Transverse colon (tissue), 4 donors: ENCODE measurements at regions not wholly inside any gene's neighbourhood (a gene's known extent, or its start where the extent isn't known, plus 50 kb on each side); places are given as distances from the start of the nearest gene placed in this dataset.

ENCODE experiments used
- DNase-seq: peaks from one replicate; pipeline ENCODE4 v3.0.0-alpha.2; 2019
- H3K27ac ChIP-seq, 4 donors: fragments of 200-600 bp; sonication (generic); 2 replicates each; pipeline ENCODE4 v1.5.1; 2016 to 2018; ENCODE audit warnings: inconsistent platforms in 4 of 4
- H3K27me3 ChIP-seq: fragments of 200-600 bp; sonication (generic); 2 replicates; pipeline ENCODE4 v1.5.1; 2017; ENCODE audit warnings: inconsistent platforms
- H3K36me3 ChIP-seq, 4 donors: fragments of 200-600 bp; sonication (generic); 2 replicates each; pipeline ENCODE4 v1.5.1; 2017 to 2019; ENCODE audit warnings: inconsistent platforms in 4 of 4
- H3K4me1 ChIP-seq, 4 donors: fragments of 200-600 bp; sonication (generic); 2 replicates each; pipeline ENCODE4 v1.5.1; 2017 to 2020; ENCODE audit warnings: inconsistent platforms in 4 of 4
- H3K4me3 ChIP-seq, 4 donors: fragments of 200-600 bp; sonication (generic); 1 replicate in 1 of 4; 2 replicates in 3 of 4; pipeline versions ENCODE4 v1.5.1 to v1.6.1; 2017 to 2019; ENCODE audit warnings: inconsistent platforms in 4 of 4
- H3K9me3 ChIP-seq, 2 donors: fragments of 200-600 bp; sonication (generic); 2 replicates each; pipeline ENCODE4 v1.5.1; 2017 to 2019; ENCODE audit warnings: inconsistent platforms in 2 of 2
- CTCF ChIP-seq, 5 experiments: fragments of 200-600 bp in 3 of 5; fragments of 450-650 bp in 2 of 5; sonication (generic) in 3 of 5; IDR thresholded peaks; 1 replicate in 2 of 5; 2 replicates in 3 of 5; pipeline ENCODE4 v1.5.1; 2016 to 2017; ENCODE audit warnings: antibody characterized with exemption in 5 of 5, inconsistent platforms in 3 of 5, mild to moderate bottlenecking in 2 of 5, moderate library complexity in 1 of 5
- EP300 ChIP-seq: sonication (generic); formaldehyde crosslinking; IDR thresholded peaks from one replicate; pipeline ENCODE4 v1.6.1; 2017; ENCODE audit warnings: antibody characterized with exemption, low read depth
- POLR2A ChIP-seq: fragments of 450-650 bp; IDR thresholded peaks from one replicate; pipeline ENCODE4 v1.6.1; 2016; ENCODE audit warnings: antibody characterized with exemption, mild to moderate bottlenecking, moderate library complexity
- POLR2AphosphoS5 ChIP-seq, 3 donors: sonication (generic); formaldehyde crosslinking; IDR thresholded peaks; one replicate each; pipeline ENCODE4 v1.6.1; 2016; ENCODE audit warnings: antibody characterized with exemption in 3 of 3
- WGBS, 2 donors: methylation state at CpG; one replicate each; pipeline ENCODE4 v1.1.5; 2018; ENCODE audit warnings: low coverage in 1 of 2; 5-methylcytosine and 5-hydroxymethylcytosine counted together
- in situ Hi-C, 4 donors: fragments of 200-750 bp; cut with MboI; loops; one replicate each; pipeline versions ENCODE4 v1.15.0 to v1.15.1; 2017; ENCODE audit warnings: low sequenced_read_pairs in 3 of 4, low pct_ligation_motif_present in 1 of 4, low pct_unique_long_range_greater_than_20kb in 1 of 4
- intact Hi-C: fragments of 100-400 bp; cut with DNase I; formaldehyde crosslinking; loops from one replicate; pipeline ENCODE4 v1.15.1; 2023; ENCODE audit warnings: low total_unique reads

- 25 to 64% methylated on average over 1 of the region's 1 CpG for WGBS, 2 donors
- no peak for DNase-seq
- H3K9me3 ChIP-seq: no peaks in the 10 kb centered on the region
- H3K4me1 ChIP-seq: no peaks in the 10 kb centered on the region
- H3K4me3 ChIP-seq: no peak overlapping the region
- no peaks in the 10 kb centered on the region for H3K36me3 ChIP-seq
- H3K27ac ChIP-seq: no peak overlapping the region
- no peak for TF ChIP-seq POLR2AphosphoS5 (IDR thresholded peaks at IDR 0.05)
- no peak for TF ChIP-seq EP300
- no peak for TF ChIP-seq CTCF (IDR thresholded peaks at IDR 0.05)
- no peak for TF ChIP-seq POLR2A
- in situ Hi-C loops (no loop called here), intact Hi-C loops (no loop called here)
- no peaks in the 10 kb centered on the region for H3K27me3 ChIP-seq
These were observed 488.4 kb downstream of the NXPH1 start for GRCh38 chr7:8921807-8922206.

- H3K27ac ChIP-seq: no peak overlapping the region
- intact Hi-C loops: no loop called here
- H3K4me1 ChIP-seq: no peaks in the 10 kb centered on the region
- H3K36me3 ChIP-seq: no peaks in the 10 kb centered on the region
- DNase-seq: no peak
- H3K9me3 ChIP-seq: no peaks in the 10 kb centered on the region
- no peaks in the 10 kb centered on the region for H3K27me3 ChIP-seq
- 75 to 94% methylated on average over 2 of the region's 2 CpGs for WGBS, 2 donors
- in situ Hi-C loops: no loop called here
- H3K4me3 ChIP-seq: no peak overlapping the region
- TF ChIP-seq EP300 (no peak), POLR2AphosphoS5 (IDR thresholded peaks at IDR 0.05) (no peak), CTCF (IDR thresholded peaks at IDR 0.05) (no peak), POLR2A (no peak)
These were observed 489.3 kb downstream of the NXPH1 start for GRCh38 chr7:8922726-8923125.

GRCh38 chr7:8923164-8923806 is 489.9 kb downstream of the NXPH1 start:
- Histone ChIP-seq H3K27me3 (no peaks in the 10 kb centered on the region), H3K27ac (no peak overlapping the region), H3K9me3 (no peaks in the 10 kb centered on the region), H3K4me1 (no peaks in the 10 kb centered on the region), H3K36me3 (no peaks in the 10 kb centered on the region), H3K4me3 (no peak overlapping the region)
- in situ Hi-C loops (no loop called here), intact Hi-C loops (no loop called here)
- DNase-seq: no peak
- TF ChIP-seq POLR2AphosphoS5 (IDR thresholded peaks at IDR 0.05): no peak
- no peak for TF ChIP-seq EP300
- TF ChIP-seq CTCF (IDR thresholded peaks at IDR 0.05): no peak
- TF ChIP-seq POLR2A: no peak
- WGBS, 2 donors: 37 to 47% methylated on average over 2 of the region's 2 CpGs

GRCh38 chr7:8931906-8932646 is 498.7 kb downstream of the NXPH1 start:
- H3K27me3 ChIP-seq: no peaks in the 10 kb centered on the region
- H3K36me3 ChIP-seq: no peaks in the 10 kb centered on the region
- no peaks in the 10 kb centered on the region for H3K9me3 ChIP-seq
- H3K4me1 ChIP-seq: no peaks in the 10 kb centered on the region
- no peak for DNase-seq
- in situ Hi-C loops (no loop called here), intact Hi-C loops (no loop called here)
- H3K4me3 ChIP-seq: no peak overlapping the region
- WGBS, 2 donors: 65 to 67% methylated on average over 7 to 8 of the region's 8 CpGs
- H3K27ac ChIP-seq: no peak overlapping the region
- TF ChIP-seq EP300 (no peak), CTCF (IDR thresholded peaks at IDR 0.05) (no peak), POLR2AphosphoS5 (IDR thresholded peaks at IDR 0.05) (no peak), POLR2A (no peak)
